Osteocyte (in vitro differentiated cells): ENCODE measurements at regions not wholly inside any gene's neighbourhood (a gene's known extent, or its start where the extent isn't known, plus 50 kb on each side); places are given as distances from the start of the nearest gene placed in this dataset.

Experiments
- DNase-seq: peaks from one replicate; pipeline ENCODE4 v3.0.0; 2021; ENCODE audit warnings: mixed read lengths; ENCODE audit not compliant: unreplicated experiment; ENCODE audit errors: extremely low spot score
- H3K27ac Mint-ChIP-seq: one replicate; pipeline ENCODE4 v1.8.0; 2021; ENCODE audit warnings: mild to moderate bottlenecking, mixed read lengths; ENCODE audit not compliant: unreplicated experiment
- H3K27me3 Mint-ChIP-seq: one replicate; pipeline ENCODE4 v1.8.0; 2021; ENCODE audit warnings: mixed read lengths; ENCODE audit not compliant: unreplicated experiment
- H3K36me3 Mint-ChIP-seq: one replicate; pipeline ENCODE4 v1.8.0; 2021; ENCODE audit warnings: mixed read lengths; ENCODE audit not compliant: unreplicated experiment
- H3K4me1 Mint-ChIP-seq: one replicate; pipeline ENCODE4 v1.8.0; 2021; ENCODE audit warnings: mixed read lengths; ENCODE audit not compliant: unreplicated experiment
- H3K4me3 Mint-ChIP-seq: one replicate; pipeline ENCODE4 v1.8.0; 2021; ENCODE audit warnings: mild to moderate bottlenecking, moderate library complexity, mixed read lengths; ENCODE audit not compliant: unreplicated experiment
- H3K9me3 Mint-ChIP-seq: one replicate; pipeline ENCODE4 v1.8.0; 2021; ENCODE audit warnings: mixed read lengths; ENCODE audit not compliant: unreplicated experiment
- CTCF ChIP-seq: fragments of 200-600 bp; sonication (generic); IDR thresholded peaks from 2 replicates; pipeline ENCODE4 v1.5.0; 2021; ENCODE audit warnings: antibody characterized with exemption, mild to moderate bottlenecking, moderate library complexity

- Mint-ChIP-seq H3K4me1 (peaks cover 23% of the 10 kb centered on the region), H3K27me3 (no peaks in the 10 kb centered on the region), H3K9me3 (no peaks in the 10 kb centered on the region), H3K4me3 (no peak overlapping the region), H3K27ac (no peak overlapping the region), H3K36me3 (no peaks in the 10 kb centered on the region)
- no peak for DNase-seq
- no peak for TF ChIP-seq CTCF
Observed at GRCh38 chr5:109563739-109564138, 126.0 kb upstream of the MAN2A1 start.

- H3K4me1 Mint-ChIP-seq, result peaks cover 29% of the 10 kb centered on the region
- no peak overlapping the region for H3K27ac Mint-ChIP-seq
Observed at GRCh38 chr5:109563189-109563588, 126.5 kb upstream of the MAN2A1 start.

GRCh38 chr5:109562441-109562840 is 127.3 kb upstream of the MAN2A1 start:
- H3K4me1 Mint-ChIP-seq, result peaks cover 30% of the 10 kb centered on the region
- DNase-seq, result no peak
- no peak overlapping the region for H3K27ac Mint-ChIP-seq
- no peaks in the 10 kb centered on the region for H3K36me3 Mint-ChIP-seq
- TF ChIP-seq CTCF, result no peak
- no peaks in the 10 kb centered on the region for H3K9me3 Mint-ChIP-seq
- H3K27me3 Mint-ChIP-seq, result no peaks in the 10 kb centered on the region
- no peak overlapping the region for H3K4me3 Mint-ChIP-seq

More at GRCh38 chr5:109563189-109563588, 126.5 kb upstream of the MAN2A1 start:
- Mint-ChIP-seq H3K9me3 (no peaks in the 10 kb centered on the region), H3K36me3 (no peaks in the 10 kb centered on the region), H3K27me3 (no peaks in the 10 kb centered on the region), H3K4me3 (no peak overlapping the region)
- no peak for TF ChIP-seq CTCF
- no peak for DNase-seq

GRCh38 chr5:109561447-109561846 is 128.3 kb upstream of the MAN2A1 start:
- no peak for DNase-seq
- no peak overlapping the region for H3K27ac Mint-ChIP-seq
- H3K9me3 Mint-ChIP-seq, result no peaks in the 10 kb centered on the region
- H3K36me3 Mint-ChIP-seq, result no peaks in the 10 kb centered on the region
- H3K4me3 Mint-ChIP-seq, result no peak overlapping the region
- peaks cover 28% of the 10 kb centered on the region for H3K4me1 Mint-ChIP-seq
- TF ChIP-seq CTCF, result no peak
- H3K27me3 Mint-ChIP-seq, result no peaks in the 10 kb centered on the region

GRCh38 chr5:109560554-109560953 is 129.2 kb upstream of the MAN2A1 start:
- Mint-ChIP-seq H3K27me3 (no peaks in the 10 kb centered on the region), H3K27ac (no peak overlapping the region), H3K4me1 (peaks cover 28% of the 10 kb centered on the region), H3K9me3 (no peaks in the 10 kb centered on the region), H3K4me3 (no peak overlapping the region), H3K36me3 (no peaks in the 10 kb centered on the region)
- DNase-seq, result no peak
- no peak for TF ChIP-seq CTCF
